Kidney (tissue), 13 donors: ENCODE measurements at regions not wholly inside any gene's neighbourhood (a gene's known extent, or its start where the extent isn't known, plus 50 kb on each side); places are given as distances from the start of the nearest gene placed in this dataset.

Source experiments
- DNase-seq, 5 donors: peaks; one replicate each; pipeline ENCODE4 v3.0.0-alpha.2; 2013 to 2020
- FAIRE-seq: peaks from 2 replicates; lab custom pipeline; 2012; peaks lifted over from hg19 to GRCh38; lab: Jason Lieb, UNC
- H3K27ac ChIP-seq, 2 donors: one replicate each; pipeline ENCODE4 v1.7.0; 2013; ENCODE audit warnings: low read depth in 2 of 2, low read length in 2 of 2, inconsistent platforms in 1 of 2
- H3K27me3 ChIP-seq: one replicate; pipeline ENCODE4 v1.7.1; 2013; ENCODE audit warnings: low read length, inconsistent platforms; ENCODE audit not compliant: control insufficient read depth, insufficient read depth
- H3K36me3 ChIP-seq, 3 donors: one replicate each; pipeline versions ENCODE4 v1.7.0 to v1.7.1; 2013; ENCODE audit warnings: low read length in 3 of 3, control low read depth in 1 of 3, inconsistent platforms in 1 of 3; ENCODE audit not compliant: insufficient read depth in 3 of 3, control insufficient read depth in 2 of 3
- H3K4me1 ChIP-seq, 3 donors: one replicate each; pipeline versions ENCODE4 v1.7.0 to v1.7.1; 2013; ENCODE audit warnings: low read length in 3 of 3, inconsistent platforms in 1 of 3, low read depth in 1 of 3; ENCODE audit not compliant: control insufficient read depth in 2 of 3, insufficient read depth in 2 of 3
- H3K4me3 ChIP-seq, 3 donors: one replicate each; pipeline versions ENCODE4 v1.7.0 to v1.8.1; 2013; ENCODE audit warnings: low read length in 3 of 3, control low read depth in 1 of 3, inconsistent platforms in 1 of 3
- H3K9ac ChIP-seq, 3 donors: one replicate each; pipeline versions ENCODE4 v1.7.0 to v1.7.1; 2013; ENCODE audit warnings: low read length in 3 of 3, control low read depth in 1 of 3, inconsistent platforms in 1 of 3
- H3K9me3 ChIP-seq, 3 donors: one replicate each; pipeline versions ENCODE4 v1.7.0 to v1.7.1; 2013; ENCODE audit warnings: low read length in 3 of 3, control low read depth in 1 of 3, inconsistent platforms in 1 of 3; ENCODE audit not compliant: control insufficient read depth in 2 of 3, insufficient read depth in 1 of 3
- intact Hi-C: fragments of 100-400 bp; cut with DNase I; formaldehyde crosslinking; loops from one replicate; pipeline ENCODE4 v1.11.1; 2022
- TF ChIP-seq, protein P1 (sequence below): IDR thresholded peaks from 3 replicates; pipeline ENCODE4 v1.5.1; 2012; ENCODE audit warnings: mild to moderate bottlenecking, moderate library complexity, borderline replicate concordance; ENCODE audit not compliant: insufficient read depth; ENCODE audit errors: extremely low read depth
- donor health status: control.
- donor health status: control.
- donor health status: control.
- donor health status: control.
- donor health status: control.
- donor health status: DM: yes; HTN: yes; CAD: no.
- donor health status: Normal renal cell carcinoma (clear cell type).

DNA sequence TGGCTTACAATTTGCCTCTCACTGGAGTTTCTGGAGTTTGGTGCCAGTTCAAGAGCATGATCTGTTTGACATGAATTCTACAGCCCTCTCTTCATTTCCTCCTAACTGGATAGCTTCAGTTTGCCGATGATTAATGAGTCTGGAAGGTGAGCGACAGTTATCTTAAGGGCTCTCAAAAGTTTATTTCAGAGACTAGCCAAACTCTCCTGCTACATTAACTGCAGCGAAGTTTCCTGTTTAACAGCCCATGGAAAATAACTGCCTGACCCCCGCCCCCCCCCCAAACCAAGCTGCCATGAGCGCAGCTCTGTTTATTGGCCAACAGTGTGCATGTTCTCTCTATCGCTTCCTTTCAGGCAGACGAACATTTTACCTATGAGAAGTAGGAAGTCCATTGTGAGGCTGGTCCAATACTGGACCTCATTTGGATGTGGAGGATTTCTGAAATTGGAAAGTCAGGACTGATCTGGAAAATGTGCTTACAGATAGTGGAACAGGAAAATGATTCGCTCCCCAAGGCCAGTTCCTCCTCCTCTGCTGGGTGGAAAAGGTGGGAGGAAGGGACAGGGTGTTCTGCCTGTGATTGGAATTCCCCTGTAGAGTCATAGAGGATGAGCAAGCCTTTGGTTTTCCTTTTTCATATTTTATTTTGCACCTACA is 522.2 kb upstream of the JAG1 start:
- Histone ChIP-seq H3K36me3 (no peaks in the 10 kb centered on the region), H3K27me3 (no peaks in the 10 kb centered on the region), H3K9me3 (no peaks in the 10 kb centered on the region), H3K27ac (peak overlapping the region in 1 of 2 donors; percentile 64), H3K4me3 (no peak overlapping the region), H3K9ac (no peak overlapping the region), H3K4me1 (peaks cover 0 to 2% (median 2%) of the 10 kb centered on the region in 3 donors)
- peak in 4 of 5 donors; percentile 48 to 71 (median 58) for DNase-seq
- no peak for FAIRE-seq
- TF ChIP-seq, protein P1, sequence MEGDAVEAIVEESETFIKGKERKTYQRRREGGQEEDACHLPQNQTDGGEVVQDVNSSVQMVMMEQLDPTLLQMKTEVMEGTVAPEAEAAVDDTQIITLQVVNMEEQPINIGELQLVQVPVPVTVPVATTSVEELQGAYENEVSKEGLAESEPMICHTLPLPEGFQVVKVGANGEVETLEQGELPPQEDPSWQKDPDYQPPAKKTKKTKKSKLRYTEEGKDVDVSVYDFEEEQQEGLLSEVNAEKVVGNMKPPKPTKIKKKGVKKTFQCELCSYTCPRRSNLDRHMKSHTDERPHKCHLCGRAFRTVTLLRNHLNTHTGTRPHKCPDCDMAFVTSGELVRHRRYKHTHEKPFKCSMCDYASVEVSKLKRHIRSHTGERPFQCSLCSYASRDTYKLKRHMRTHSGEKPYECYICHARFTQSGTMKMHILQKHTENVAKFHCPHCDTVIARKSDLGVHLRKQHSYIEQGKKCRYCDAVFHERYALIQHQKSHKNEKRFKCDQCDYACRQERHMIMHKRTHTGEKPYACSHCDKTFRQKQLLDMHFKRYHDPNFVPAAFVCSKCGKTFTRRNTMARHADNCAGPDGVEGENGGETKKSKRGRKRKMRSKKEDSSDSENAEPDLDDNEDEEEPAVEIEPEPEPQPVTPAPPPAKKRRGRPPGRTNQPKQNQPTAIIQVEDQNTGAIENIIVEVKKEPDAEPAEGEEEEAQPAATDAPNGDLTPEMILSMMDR, result no peak
- intact Hi-C loops, result no loop called here

DNA sequence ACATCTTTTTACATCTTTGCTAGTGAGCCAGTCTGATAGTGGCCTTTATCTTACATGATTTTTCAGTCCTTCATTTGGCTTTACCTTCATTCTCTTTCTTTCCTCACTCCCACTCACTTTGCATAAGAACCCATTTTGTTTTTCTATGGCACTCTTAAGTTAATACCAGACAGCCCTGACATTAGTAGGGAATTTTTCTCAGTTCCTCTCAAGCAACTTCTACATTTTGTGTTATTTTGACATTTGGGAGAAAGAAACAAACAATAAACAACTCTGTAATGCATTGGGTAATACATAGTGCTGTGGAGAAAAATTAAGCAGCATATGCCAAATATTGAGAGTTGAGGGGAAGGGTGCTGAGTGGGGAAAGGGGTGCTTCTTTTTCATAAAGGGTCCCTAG is 524.1 kb upstream of the JAG1 start:
- Histone ChIP-seq H3K9ac (no peak overlapping the region), H3K4me1 (peaks cover 0 to 2% (median 2%) of the 10 kb centered on the region in 3 donors), H3K4me3 (no peak overlapping the region), H3K36me3 (no peaks in the 10 kb centered on the region), H3K27ac (no peak overlapping the region), H3K27me3 (no peaks in the 10 kb centered on the region), H3K9me3 (no peaks in the 10 kb centered on the region)
- DNase-seq (no peak), FAIRE-seq (no peak)
- intact Hi-C loops, result no loop called here
- TF ChIP-seq, protein P1, result no peak

DNA sequence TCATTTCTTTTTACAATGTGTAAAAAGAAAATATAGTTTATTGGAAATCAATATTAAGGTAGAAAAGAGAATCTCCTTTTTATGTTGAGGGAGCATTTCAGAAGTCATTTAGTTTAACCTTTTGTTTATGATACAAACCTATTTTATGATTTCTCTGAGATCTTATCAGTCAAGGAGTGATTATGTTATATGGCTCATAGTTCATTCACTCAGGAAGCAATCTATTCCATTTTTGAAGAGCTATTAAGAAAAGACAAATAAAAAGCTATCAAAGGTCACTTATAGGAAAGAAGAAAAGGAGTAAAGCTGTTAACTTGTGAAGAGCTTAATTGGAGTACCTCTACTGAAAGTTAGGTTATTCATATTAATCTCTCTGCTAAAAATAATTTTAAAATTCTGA is 526.6 kb upstream of the JAG1 start:
- H3K9me3 ChIP-seq, result no peaks in the 10 kb centered on the region
- H3K9ac ChIP-seq, result no peak overlapping the region
- intact Hi-C loops, result no loop called here
- no peak for DNase-seq
- no peak overlapping the region for H3K4me3 ChIP-seq
- no peaks in the 10 kb centered on the region for H3K27me3 ChIP-seq
- TF ChIP-seq, protein P1, result no peak
- no peak overlapping the region for H3K27ac ChIP-seq
- no peaks in the 10 kb centered on the region for H3K36me3 ChIP-seq
- peak; percentile 25 for FAIRE-seq
- peaks cover 2 to 4% (median 4%) of the 10 kb centered on the region in 3 donors for H3K4me1 ChIP-seq
